ENCODE measurements at regions not wholly inside any gene's neighbourhood (a gene's known extent, or its start where the extent isn't known, plus 50 kb on each side); places are given as distances from the start of the nearest gene placed in this dataset.

GRCh38 chr18:75638223-75638775 is 210.8 kb upstream of the SMIM21 start:
- Mint-ChIP-seq H3K4me1 (peaks cover 17% of the 10 kb centered on the region), H3K9me3 (no peaks in the 10 kb centered on the region; the same call in 2 of the 3 replicates), H3K27ac (no peak overlapping the region), H3K27me3 (ENCODE audit: insufficient read depth, low read depth, poor library complexity) (peaks cover 3% of the 10 kb centered on the region), H3K4me3 (peak overlapping the region; percentile 34; the same call in 2 of the 3 replicates), H3K36me3 (ENCODE audit: low read depth) (no peaks in the 10 kb centered on the region)
- Histone ChIP-seq H3K4me2 (peak overlapping the region; percentile 45; the same call in 1 of the 2 replicates), H3K4me3 (peak overlapping the region; percentile 24; the same call in 1 of the 2 replicates), H3F3A (replicated peaks; ENCODE audit: low read depth) (no peaks in the 10 kb centered on the region), H3K79me2 (replicated peaks; ENCODE audit: insufficient read depth) (no peaks in the 10 kb centered on the region), H3K9me2 (ENCODE audit: insufficient read depth) (0 out of 2 replicates have a peak, but pooled peaks cover 7% of the 10 kb centered on the region), H2AFZ (peak overlapping the region; percentile 98), H3K27me3 (ENCODE audit: insufficient read depth) (no peaks in the 10 kb centered on the region), H3K36me3 (ENCODE audit: insufficient read depth) (no peaks in the 10 kb centered on the region), H3K27ac (ENCODE audit: low read depth) (no peak overlapping the region), H3K4me1 (ENCODE audit: insufficient read depth) (peaks cover 7% of the 10 kb centered on the region; the same call in 1 of the 2 replicates), H4K20me1 (replicated peaks; ENCODE audit: insufficient read depth) (no peaks in the 10 kb centered on the region)
- ATAC-seq: no peak
- no peak for TF ChIP-seq CREB1 (CRISPR knock-in tag; IDR thresholded peaks at IDR 0.05; ENCODE audit: low read depth)
- no peak for TF ChIP-seq ZNF331 (CRISPR knock-in tag; IDR thresholded peaks at IDR 0.05; ENCODE audit: low read depth)
- no peak for TF ChIP-seq CTCF (conservative IDR thresholded peaks at IDR 0.05; ENCODE audit: low read depth in 2 of 2)
- no peak for TF ChIP-seq NANOG (IDR thresholded peaks at IDR 0.05; ENCODE audit: borderline replicate concordance)
- TF ChIP-seq, protein P1, sequence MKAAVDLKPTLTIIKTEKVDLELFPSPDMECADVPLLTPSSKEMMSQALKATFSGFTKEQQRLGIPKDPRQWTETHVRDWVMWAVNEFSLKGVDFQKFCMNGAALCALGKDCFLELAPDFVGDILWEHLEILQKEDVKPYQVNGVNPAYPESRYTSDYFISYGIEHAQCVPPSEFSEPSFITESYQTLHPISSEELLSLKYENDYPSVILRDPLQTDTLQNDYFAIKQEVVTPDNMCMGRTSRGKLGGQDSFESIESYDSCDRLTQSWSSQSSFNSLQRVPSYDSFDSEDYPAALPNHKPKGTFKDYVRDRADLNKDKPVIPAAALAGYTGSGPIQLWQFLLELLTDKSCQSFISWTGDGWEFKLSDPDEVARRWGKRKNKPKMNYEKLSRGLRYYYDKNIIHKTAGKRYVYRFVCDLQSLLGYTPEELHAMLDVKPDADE (IDR thresholded peaks at IDR 0.05): no peak
- no peak for TF ChIP-seq EZH2 (IDR thresholded peaks at IDR 0.05; ENCODE audit: low read depth, unreplicated experiment)
- no peak for TF ChIP-seq ZNF462 (CRISPR knock-in tag; IDR thresholded peaks at IDR 0.05)
- DNase-seq (ENCODE audit: low spot score): no peak

All from GM23338 (cell line).